Erythroblast (primary cell): ENCODE measurements at regions not wholly inside any gene's neighbourhood (a gene's known extent, or its start where the extent isn't known, plus 50 kb on each side); places are given as distances from the start of the nearest gene placed in this dataset.

Experiments used
- GATA1 ChIP-seq: IDR thresholded peaks from 2 replicates; pipeline ENCODE4 v1.6.1; 2011; ENCODE audit warnings: low read depth, mild to moderate bottlenecking, control low read depth, low read length, moderate library complexity
- POLR2A ChIP-seq: IDR thresholded peaks from 2 replicates; pipeline ENCODE4 v1.6.1; 2011; ENCODE audit warnings: mild to moderate bottlenecking, low read length

DNA sequence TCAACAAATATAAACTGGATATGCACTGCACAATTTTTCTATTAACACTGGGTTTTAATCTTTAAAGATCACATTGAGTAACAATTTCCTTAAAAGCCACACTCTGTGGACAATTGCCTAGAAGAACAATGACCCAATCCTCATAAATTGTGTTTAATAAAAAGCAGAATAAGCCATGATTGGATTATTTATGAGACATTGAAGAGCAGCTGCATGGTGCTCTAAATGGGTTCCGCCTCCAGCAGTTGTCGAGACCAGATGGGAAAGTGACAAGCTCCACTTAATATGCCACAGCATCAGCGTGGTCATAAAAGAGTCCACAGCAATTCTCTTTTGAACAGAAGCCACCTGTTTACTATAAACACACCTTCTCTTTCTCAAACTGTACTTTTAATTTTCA, 635.2 kb upstream of the FRG1 start:
- TF ChIP-seq POLR2A, result no peak
- no peak for TF ChIP-seq GATA1
